ENCODE measurements at regions not wholly inside any gene's neighbourhood (a gene's known extent, or its start where the extent isn't known, plus 50 kb on each side); places are given as distances from the start of the nearest gene placed in this dataset.

DNA sequence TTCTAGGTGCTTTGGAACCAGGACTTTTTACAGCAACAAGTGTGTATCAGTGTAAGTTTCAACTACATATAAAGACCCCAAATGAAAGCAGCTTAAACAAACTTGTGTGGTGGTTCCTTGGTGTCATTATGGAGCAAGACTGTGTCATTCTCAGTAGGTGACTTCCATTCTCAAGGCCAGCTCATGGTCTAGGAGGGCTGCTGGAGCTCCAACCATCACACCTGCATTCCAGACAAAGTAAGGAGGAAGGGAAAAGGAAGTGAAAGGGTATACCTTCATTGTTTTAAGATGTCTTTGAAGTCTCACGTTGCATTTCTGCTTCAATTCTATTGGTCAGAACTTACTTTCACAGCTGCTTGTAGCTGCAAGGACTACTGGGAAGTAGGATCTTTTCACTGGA lies 188.6 kb downstream of the C1orf94 start:
- no peak for TF ChIP-seq POLR2A (IDR thresholded peaks at IDR 0.05; ENCODE audit: extremely low read depth, insufficient read length)
- TF ChIP-seq, protein P1, sequence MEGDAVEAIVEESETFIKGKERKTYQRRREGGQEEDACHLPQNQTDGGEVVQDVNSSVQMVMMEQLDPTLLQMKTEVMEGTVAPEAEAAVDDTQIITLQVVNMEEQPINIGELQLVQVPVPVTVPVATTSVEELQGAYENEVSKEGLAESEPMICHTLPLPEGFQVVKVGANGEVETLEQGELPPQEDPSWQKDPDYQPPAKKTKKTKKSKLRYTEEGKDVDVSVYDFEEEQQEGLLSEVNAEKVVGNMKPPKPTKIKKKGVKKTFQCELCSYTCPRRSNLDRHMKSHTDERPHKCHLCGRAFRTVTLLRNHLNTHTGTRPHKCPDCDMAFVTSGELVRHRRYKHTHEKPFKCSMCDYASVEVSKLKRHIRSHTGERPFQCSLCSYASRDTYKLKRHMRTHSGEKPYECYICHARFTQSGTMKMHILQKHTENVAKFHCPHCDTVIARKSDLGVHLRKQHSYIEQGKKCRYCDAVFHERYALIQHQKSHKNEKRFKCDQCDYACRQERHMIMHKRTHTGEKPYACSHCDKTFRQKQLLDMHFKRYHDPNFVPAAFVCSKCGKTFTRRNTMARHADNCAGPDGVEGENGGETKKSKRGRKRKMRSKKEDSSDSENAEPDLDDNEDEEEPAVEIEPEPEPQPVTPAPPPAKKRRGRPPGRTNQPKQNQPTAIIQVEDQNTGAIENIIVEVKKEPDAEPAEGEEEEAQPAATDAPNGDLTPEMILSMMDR (IDR thresholded peaks at IDR 0.05; ENCODE audit: low read depth, low read length): no peak
- TF ChIP-seq, protein P2, sequence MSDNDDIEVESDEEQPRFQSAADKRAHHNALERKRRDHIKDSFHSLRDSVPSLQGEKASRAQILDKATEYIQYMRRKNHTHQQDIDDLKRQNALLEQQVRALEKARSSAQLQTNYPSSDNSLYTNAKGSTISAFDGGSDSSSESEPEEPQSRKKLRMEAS (IDR thresholded peaks at IDR 0.05; ENCODE audit: low read depth, low read length): no peak
- TF ChIP-seq MYC (IDR thresholded peaks at IDR 0.05; ENCODE audit: low read depth, low read length): no peak

Data from NB4 (cell line).